ENCODE measurements at regions not wholly inside any gene's neighbourhood (a gene's known extent, or its start where the extent isn't known, plus 50 kb on each side); places are given as distances from the start of the nearest gene placed in this dataset.

GRCh38 chr4:91830681-91831395 is 472.9 kb upstream of the GRID2 start:
- TF ChIP-seq ERG (CRISPR knock-in tag; IDR thresholded peaks at IDR 0.05) (no peak), CBFB (CRISPR knock-in tag; IDR thresholded peaks at IDR 0.05; ENCODE audit: low read depth) (no peak)
